IMR-90 (cell line): ENCODE measurements at regions not wholly inside any gene's neighbourhood (a gene's known extent, or its start where the extent isn't known, plus 50 kb on each side); places are given as distances from the start of the nearest gene placed in this dataset.

Experiments used
- ATAC-seq: fragments of 200-7000 bp; cut with Tn5 transposase; 2 replicates; pipeline ENCODE4 v1.9.1; 2020; ENCODE audit warnings: low read depth, mild to moderate bottlenecking, moderate library complexity
- BruUV-seq: library from RNA; stranded (reverse); fragments of 400-500 nt; replicated peaks from 2 replicates; lab custom pipeline; 2021; lab: Mats Ljungman, UMichigan
- CTCF ChIA-PET: fragments of 300-600 bp; formaldehyde crosslinking; extraction: SDS; loops from one replicate; lab custom pipeline; 2021; ENCODE audit warnings: antibody characterized with exemption; lab: Yijun Ruan, JAX
- POLR2A ChIA-PET: fragments of 300-600 bp; sonication (Branson Sonifier 250); formaldehyde crosslinking; loops from one replicate; lab custom pipeline; 2022; ENCODE audit warnings: antibody characterized with exemption; ENCODE audit not compliant: unreplicated experiment; lab: Charles Lee
- DNase-seq: peaks from one replicate; pipeline ENCODE4 v3.0.0; 2013
- H2AFZ ChIP-seq: replicated peaks from 2 replicates; pipeline ENCODE3; 2013; ENCODE audit warnings: low read length, mild to moderate bottlenecking; ENCODE audit not compliant: poor library complexity
- H2AK5ac ChIP-seq: 2 replicates; pipeline ENCODE4 v1.6.1; 2013; ENCODE audit warnings: low read depth, low read length, inconsistent platforms
- H2AK9ac ChIP-seq: replicated peaks from 2 replicates; pipeline ENCODE3; 2013; ENCODE audit warnings: mild to moderate bottlenecking, low read depth, low read length, moderate library complexity; ENCODE audit not compliant: poor library complexity
- H2BK120ac ChIP-seq: 2 replicates; pipeline ENCODE4 v1.6.1; 2013; ENCODE audit warnings: low read depth, low read length, inconsistent platforms
- H2BK15ac ChIP-seq: 3 replicates; pipeline ENCODE4 v1.6.1; 2013; ENCODE audit warnings: low read depth, low read length, inconsistent platforms
- H2BK20ac ChIP-seq: 2 replicates; pipeline ENCODE4 v1.6.1; 2013; ENCODE audit warnings: low read depth, mild to moderate bottlenecking, inconsistent platforms, low read length, moderate library complexity
- H2BK5ac ChIP-seq: 2 replicates; pipeline ENCODE4 v1.6.1; 2013; ENCODE audit warnings: mild to moderate bottlenecking, low read depth, low read length, inconsistent platforms; ENCODE audit not compliant: poor library complexity, severe bottlenecking
- H3K14ac ChIP-seq: replicated peaks from 2 replicates; pipeline ENCODE4 v1.6.1; 2013; ENCODE audit warnings: low read depth, low read length, inconsistent platforms
- H3K18ac ChIP-seq: 2 replicates; pipeline ENCODE4 v1.6.1; 2013; ENCODE audit warnings: low read depth, low read length, control low read depth
- H3K23ac ChIP-seq: 2 replicates; pipeline ENCODE4 v1.6.1; 2013; ENCODE audit warnings: low read depth, low read length, inconsistent platforms
- H3K27ac ChIP-seq: 2 replicates; pipeline ENCODE4 v1.5.1; 2013; ENCODE audit warnings: mild to moderate bottlenecking, control low read depth, low read length; ENCODE audit not compliant: insufficient read depth
- H3K27me3 ChIP-seq: 2 replicates; pipeline ENCODE4 v1.6.1; 2013; ENCODE audit warnings: low read length; ENCODE audit not compliant: control insufficient read depth, insufficient read depth
- H3K36me3 ChIP-seq: 2 replicates; pipeline ENCODE4 v1.6.1; 2013; ENCODE audit warnings: low read length, mixed read lengths; ENCODE audit not compliant: control insufficient read depth, insufficient read depth
- H3K4ac ChIP-seq: 2 replicates; pipeline ENCODE4 v1.6.1; 2013; ENCODE audit warnings: low read depth, low read length, inconsistent platforms
- H3K4me1 ChIP-seq: 2 replicates; pipeline ENCODE4 v1.6.1; 2013; ENCODE audit warnings: low read length, mixed read lengths; ENCODE audit not compliant: control insufficient read depth, insufficient read depth
- H3K4me2 ChIP-seq: 2 replicates; pipeline ENCODE4 v1.6.1; 2013; ENCODE audit warnings: low read depth, mild to moderate bottlenecking, control low read depth, low read length, moderate library complexity
- H3K4me3 ChIP-seq: 2 replicates; pipeline ENCODE4 v1.5.1; 2013; ENCODE audit warnings: low read depth, mild to moderate bottlenecking, control low read depth, low read length, moderate library complexity; ENCODE audit not compliant: insufficient read depth
- H3K56ac ChIP-seq: 2 replicates; pipeline ENCODE4 v1.6.1; 2013; ENCODE audit warnings: low read length, inconsistent platforms; ENCODE audit not compliant: insufficient read depth; ENCODE audit errors: extremely low read depth
- H3K79me1 ChIP-seq, 2 experiments: 2 replicates each; pipeline ENCODE4 v1.6.1; 2013; ENCODE audit warnings: low read length in 2 of 2, inconsistent platforms in 1 of 2, low read depth in 1 of 2
- H3K9ac ChIP-seq: 2 replicates; pipeline ENCODE4 v1.6.1; 2013; ENCODE audit warnings: low read depth, low read length, control low read depth
- H3K9me1 ChIP-seq: 2 replicates; pipeline ENCODE4 v1.6.1; 2013; ENCODE audit warnings: low read length, inconsistent platforms; ENCODE audit not compliant: insufficient read depth
- H3K9me3 ChIP-seq: 2 replicates; pipeline ENCODE4 v1.6.1; 2013; ENCODE audit warnings: low read length; ENCODE audit not compliant: control insufficient read depth, insufficient read depth
- H4K20me1 ChIP-seq: 2 replicates; pipeline ENCODE4 v1.6.1; 2013; ENCODE audit warnings: low read length, inconsistent platforms; ENCODE audit not compliant: insufficient read depth
- H4K5ac ChIP-seq: 2 replicates; pipeline ENCODE4 v1.6.1; 2013; ENCODE audit warnings: mild to moderate bottlenecking, low read depth, low read length, control low read depth
- H4K8ac ChIP-seq, 2 experiments: 2 replicates each; pipeline ENCODE4 v1.6.1; 2013; ENCODE audit warnings: low read depth in 2 of 2, low read length in 2 of 2, control low read depth in 1 of 2, inconsistent platforms in 1 of 2
- H4K91ac ChIP-seq: 2 replicates; pipeline ENCODE4 v1.6.1; 2013; ENCODE audit warnings: low read depth, low read length, inconsistent platforms; ENCODE audit not compliant: insufficient read depth
- BHLHE40 ChIP-seq: fragments of 150-350 bp; IDR thresholded peaks from 2 replicates; pipeline ENCODE4 v1.6.1; 2016; ENCODE audit warnings: mild to moderate bottlenecking, low read depth, low read length
- CEBPB ChIP-seq: IDR thresholded peaks from 2 replicates; pipeline ENCODE4 v1.6.1; 2012; ENCODE audit warnings: low read depth, low read length, improper control_type of control experiment
- CHD1 ChIP-seq: IDR thresholded peaks from 2 replicates; pipeline ENCODE4 v1.6.1; 2012; ENCODE audit warnings: low read depth, low read length, improper control_type of control experiment
- ELK1 ChIP-seq: fragments of 150-350 bp; IDR thresholded peaks from 2 replicates; pipeline ENCODE4 v1.6.1; 2016; ENCODE audit warnings: low read depth, mild to moderate bottlenecking, low read length, moderate library complexity, borderline replicate concordance
- FOS ChIP-seq: fragments of 150-350 bp; IDR thresholded peaks from 2 replicates; pipeline ENCODE4 v1.6.1; 2016; ENCODE audit warnings: low read depth, low read length
- MAFK ChIP-seq: IDR thresholded peaks from 2 replicates; pipeline ENCODE4 v1.6.1; 2012; ENCODE audit warnings: low read depth, low read length, improper control_type of control experiment
- MAZ ChIP-seq: IDR thresholded peaks from 2 replicates; pipeline ENCODE4 v1.6.1; 2012; ENCODE audit warnings: low read depth, mild to moderate bottlenecking, low read length, improper control_type of control experiment, moderate library complexity, borderline replicate concordance
- MXI1 ChIP-seq: IDR thresholded peaks from 2 replicates; pipeline ENCODE4 v1.6.1; 2012; ENCODE audit warnings: low read depth, mild to moderate bottlenecking, low read length, moderate library complexity, borderline replicate concordance
- NFE2L2 ChIP-seq: fragments of 150-350 bp; IDR thresholded peaks from 2 replicates; pipeline ENCODE4 v1.6.1; 2016; ENCODE audit warnings: low read depth, mild to moderate bottlenecking, low read length
- POLR2A ChIP-seq: IDR thresholded peaks from 2 replicates; pipeline ENCODE4 v1.6.1; 2012; ENCODE audit warnings: mild to moderate bottlenecking, low read depth, low read length
- RAD21 ChIP-seq: IDR thresholded peaks from 2 replicates; pipeline ENCODE4 v1.6.1; 2012; ENCODE audit warnings: low read length, improper control_type of control experiment
- RFX5 ChIP-seq: IDR thresholded peaks from 2 replicates; pipeline ENCODE4 v1.8.0; 2012; ENCODE audit warnings: low read depth, mild to moderate bottlenecking, low read length, moderate library complexity
- SMC3 ChIP-seq: fragments of 150-350 bp; IDR thresholded peaks from 2 replicates; pipeline ENCODE4 v1.6.1; 2016; ENCODE audit warnings: low read depth, mild to moderate bottlenecking, antibody characterized with exemption, low read length, moderate library complexity
- WGBS, 2 experiments: methylation state at CpG; one replicate each; pipeline versions ENCODE4 v1.1.5 to v1.1.7; 2013; ENCODE audit warnings: missing lambda C conversion rate in 2 of 2; ENCODE audit not compliant: insufficient read length in 1 of 2; ENCODE audit errors: extremely low coverage in 2 of 2; 5-methylcytosine and 5-hydroxymethylcytosine counted together
- dilution Hi-C: fragments of 300-500 bp; cut with HindIII; formaldehyde crosslinking; loops from one replicate; pipeline ENCODE4 v1.14.3; 2018; ENCODE audit warnings: low sequenced_read_pairs; ENCODE audit not compliant: unreplicated experiment
- in situ Hi-C: fragments of 300-500 bp; cut with MboI; formaldehyde crosslinking; loops from 3 replicates; pipeline ENCODE4 v1.14.3; 2019; ENCODE audit warnings: low sequenced_read_pairs, inconsistent platforms, mixed read lengths
- intact Hi-C: fragments of 100-400 bp; cut with micrococcal nuclease; formaldehyde crosslinking; loops from 2 replicates; pipeline ENCODE4 v1.10.0; 2022
- TF ChIP-seq, protein P1 (sequence below): fragments of 150-350 bp; IDR thresholded peaks from 2 replicates; pipeline ENCODE4 v1.6.1; 2017; ENCODE audit warnings: mild to moderate bottlenecking, antibody characterized with exemption, low read length, low read depth
- TF ChIP-seq, protein P2 (sequence below): conservative IDR thresholded peaks from 2 replicates; pipeline ENCODE4 v1.5.1; 2012; ENCODE audit warnings: mild to moderate bottlenecking, low read depth, low read length, improper control_type of control experiment

GRCh38 chr10:44464503-44464902 is 79.6 kb upstream of the CXCL12 start:
- no peak overlapping the region for H4K91ac ChIP-seq
- in situ Hi-C loops = no loop called here

More at GRCh38 chr10:44464503-44464902, 79.6 kb upstream of the CXCL12 start:
- H3K4me3 ChIP-seq = no peak overlapping the region
- no TSS peak for BruUV-seq
- no peak overlapping the region for H2AK9ac ChIP-seq
- peaks cover 7% of the 10 kb centered on the region for H3K27me3 ChIP-seq
- H2BK20ac ChIP-seq = no peak overlapping the region
- no peak for ATAC-seq
- intact Hi-C loops (no loop called here), dilution Hi-C loops (no loop called here)
- CTCF ChIA-PET = no interaction called here
- H3K23ac ChIP-seq = no peak overlapping the region
- WGBS, 2 experiments = no CpG with 5 or more reads among the region's 2 CpGs
- H4K5ac ChIP-seq = no peak overlapping the region
- H3K56ac ChIP-seq = no peak overlapping the region
- H3K4me1 ChIP-seq = peaks cover 5% of the 10 kb centered on the region
- no peak overlapping the region for H3K4me2 ChIP-seq
- TF ChIP-seq ELK1 (no peak), MAZ (no peak), NFE2L2 (no peak), MXI1 (no peak), SMC3 (no peak), CHD1 (no peak), MAFK (no peak), CEBPB (no peak), BHLHE40 (no peak), FOS (no peak), RAD21 (no peak), POLR2A (no peak), RFX5 (no peak)
- TF ChIP-seq, protein P1, sequence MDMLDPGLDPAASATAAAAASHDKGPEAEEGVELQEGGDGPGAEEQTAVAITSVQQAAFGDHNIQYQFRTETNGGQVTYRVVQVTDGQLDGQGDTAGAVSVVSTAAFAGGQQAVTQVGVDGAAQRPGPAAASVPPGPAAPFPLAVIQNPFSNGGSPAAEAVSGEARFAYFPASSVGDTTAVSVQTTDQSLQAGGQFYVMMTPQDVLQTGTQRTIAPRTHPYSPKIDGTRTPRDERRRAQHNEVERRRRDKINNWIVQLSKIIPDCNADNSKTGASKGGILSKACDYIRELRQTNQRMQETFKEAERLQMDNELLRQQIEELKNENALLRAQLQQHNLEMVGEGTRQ = no peak
- TF ChIP-seq, protein P2, sequence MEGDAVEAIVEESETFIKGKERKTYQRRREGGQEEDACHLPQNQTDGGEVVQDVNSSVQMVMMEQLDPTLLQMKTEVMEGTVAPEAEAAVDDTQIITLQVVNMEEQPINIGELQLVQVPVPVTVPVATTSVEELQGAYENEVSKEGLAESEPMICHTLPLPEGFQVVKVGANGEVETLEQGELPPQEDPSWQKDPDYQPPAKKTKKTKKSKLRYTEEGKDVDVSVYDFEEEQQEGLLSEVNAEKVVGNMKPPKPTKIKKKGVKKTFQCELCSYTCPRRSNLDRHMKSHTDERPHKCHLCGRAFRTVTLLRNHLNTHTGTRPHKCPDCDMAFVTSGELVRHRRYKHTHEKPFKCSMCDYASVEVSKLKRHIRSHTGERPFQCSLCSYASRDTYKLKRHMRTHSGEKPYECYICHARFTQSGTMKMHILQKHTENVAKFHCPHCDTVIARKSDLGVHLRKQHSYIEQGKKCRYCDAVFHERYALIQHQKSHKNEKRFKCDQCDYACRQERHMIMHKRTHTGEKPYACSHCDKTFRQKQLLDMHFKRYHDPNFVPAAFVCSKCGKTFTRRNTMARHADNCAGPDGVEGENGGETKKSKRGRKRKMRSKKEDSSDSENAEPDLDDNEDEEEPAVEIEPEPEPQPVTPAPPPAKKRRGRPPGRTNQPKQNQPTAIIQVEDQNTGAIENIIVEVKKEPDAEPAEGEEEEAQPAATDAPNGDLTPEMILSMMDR = no peak
- no peaks in the 10 kb centered on the region for H3K36me3 ChIP-seq
- POLR2A ChIA-PET = no interaction called here
- no peaks in the 10 kb centered on the region for H3K79me1 ChIP-seq
- no peak overlapping the region for H2AFZ ChIP-seq
- no peak for DNase-seq
- no peak overlapping the region for H3K4ac ChIP-seq
- H3K9me3 ChIP-seq = no peaks in the 10 kb centered on the region
- no peak overlapping the region for H2BK15ac ChIP-seq
- no peak overlapping the region for H3K27ac ChIP-seq
- H2BK5ac ChIP-seq = no peak overlapping the region
- no peak overlapping the region for H3K14ac ChIP-seq
- no peak overlapping the region for H3K9ac ChIP-seq
- H3K9me1 ChIP-seq = no peaks in the 10 kb centered on the region
- H4K20me1 ChIP-seq = no peaks in the 10 kb centered on the region
- H3K18ac ChIP-seq = no peak overlapping the region
- no peak overlapping the region for H2BK120ac ChIP-seq
- H4K8ac ChIP-seq = no peak overlapping the region
- no peak overlapping the region for H2AK5ac ChIP-seq
